Neural cell (in vitro differentiated cells): ENCODE measurements at regions not wholly inside any gene's neighbourhood (a gene's known extent, or its start where the extent isn't known, plus 50 kb on each side); places are given as distances from the start of the nearest gene placed in this dataset.

Experiments used
- EZH2 ChIP-seq: fragments of 200-600, 300-800 bp; shearing (Covaris generic), sonication (generic); IDR thresholded peaks from 2 replicates; pipeline ENCODE4 v1.6.1; 2014; ENCODE audit warnings: antibody characterized with exemption, low read length, borderline replicate concordance, mild to moderate bottlenecking; ENCODE audit not compliant: insufficient read depth, poor library complexity, severe bottlenecking
- TF ChIP-seq, protein P1 (sequence below): fragments of 450-650 bp; IDR thresholded peaks from 2 replicates; pipeline ENCODE4 v1.5.1; 2014; ENCODE audit warnings: antibody characterized with exemption, mild to moderate bottlenecking, moderate library complexity; ENCODE audit not compliant: poor library complexity, severe bottlenecking

DNA sequence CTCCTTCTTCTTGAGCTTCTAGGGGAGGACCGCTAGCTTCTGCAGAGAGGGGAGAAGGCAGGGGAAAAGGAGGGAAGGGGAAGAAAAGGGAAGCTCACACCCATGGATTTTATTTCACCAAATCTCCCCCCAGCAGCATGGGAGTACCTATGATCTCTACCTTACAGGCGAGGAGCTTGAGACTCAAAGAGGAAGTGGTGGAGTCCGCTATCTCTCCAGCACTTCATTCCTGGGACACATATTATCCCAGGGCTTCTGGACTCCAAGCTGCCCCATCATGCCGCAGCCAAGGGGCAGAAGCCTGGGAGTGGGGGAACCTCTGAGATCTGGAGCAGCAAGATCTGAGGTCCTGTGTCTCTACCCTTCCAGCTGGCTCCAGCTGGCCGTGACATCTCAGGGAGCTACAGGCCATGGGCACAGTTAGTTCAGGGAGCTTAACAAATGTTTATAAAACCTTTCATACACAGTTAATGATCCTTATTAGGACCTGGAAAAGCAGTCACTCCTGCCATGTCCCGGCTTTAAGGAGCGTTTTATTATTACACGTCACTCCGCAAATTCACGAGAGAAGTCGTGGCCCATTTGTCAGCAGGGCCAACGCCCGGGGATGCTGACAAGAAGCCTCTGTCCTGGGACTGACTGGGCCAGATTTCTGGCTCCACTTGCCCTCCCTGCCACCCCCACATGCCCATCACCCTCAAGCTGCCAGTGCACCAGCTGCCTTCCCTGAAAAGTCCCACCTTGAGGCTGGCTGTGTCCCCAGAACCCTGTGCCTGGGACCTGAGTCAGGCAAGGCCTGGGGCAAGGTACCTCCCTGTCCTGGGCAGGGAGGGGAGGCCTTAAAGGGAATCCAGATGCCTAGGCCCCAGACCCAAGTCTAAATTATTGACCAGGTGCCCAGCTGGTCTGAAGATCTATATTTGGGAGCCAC is 132.1 kb upstream of the ZMIZ1 start:
- no peak for TF ChIP-seq EZH2
- TF ChIP-seq, protein P1, sequence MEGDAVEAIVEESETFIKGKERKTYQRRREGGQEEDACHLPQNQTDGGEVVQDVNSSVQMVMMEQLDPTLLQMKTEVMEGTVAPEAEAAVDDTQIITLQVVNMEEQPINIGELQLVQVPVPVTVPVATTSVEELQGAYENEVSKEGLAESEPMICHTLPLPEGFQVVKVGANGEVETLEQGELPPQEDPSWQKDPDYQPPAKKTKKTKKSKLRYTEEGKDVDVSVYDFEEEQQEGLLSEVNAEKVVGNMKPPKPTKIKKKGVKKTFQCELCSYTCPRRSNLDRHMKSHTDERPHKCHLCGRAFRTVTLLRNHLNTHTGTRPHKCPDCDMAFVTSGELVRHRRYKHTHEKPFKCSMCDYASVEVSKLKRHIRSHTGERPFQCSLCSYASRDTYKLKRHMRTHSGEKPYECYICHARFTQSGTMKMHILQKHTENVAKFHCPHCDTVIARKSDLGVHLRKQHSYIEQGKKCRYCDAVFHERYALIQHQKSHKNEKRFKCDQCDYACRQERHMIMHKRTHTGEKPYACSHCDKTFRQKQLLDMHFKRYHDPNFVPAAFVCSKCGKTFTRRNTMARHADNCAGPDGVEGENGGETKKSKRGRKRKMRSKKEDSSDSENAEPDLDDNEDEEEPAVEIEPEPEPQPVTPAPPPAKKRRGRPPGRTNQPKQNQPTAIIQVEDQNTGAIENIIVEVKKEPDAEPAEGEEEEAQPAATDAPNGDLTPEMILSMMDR: no peak
